ENCODE measurements at regions not wholly inside any gene's neighbourhood (a gene's known extent, or its start where the extent isn't known, plus 50 kb on each side); places are given as distances from the start of the nearest gene placed in this dataset.

DNA sequence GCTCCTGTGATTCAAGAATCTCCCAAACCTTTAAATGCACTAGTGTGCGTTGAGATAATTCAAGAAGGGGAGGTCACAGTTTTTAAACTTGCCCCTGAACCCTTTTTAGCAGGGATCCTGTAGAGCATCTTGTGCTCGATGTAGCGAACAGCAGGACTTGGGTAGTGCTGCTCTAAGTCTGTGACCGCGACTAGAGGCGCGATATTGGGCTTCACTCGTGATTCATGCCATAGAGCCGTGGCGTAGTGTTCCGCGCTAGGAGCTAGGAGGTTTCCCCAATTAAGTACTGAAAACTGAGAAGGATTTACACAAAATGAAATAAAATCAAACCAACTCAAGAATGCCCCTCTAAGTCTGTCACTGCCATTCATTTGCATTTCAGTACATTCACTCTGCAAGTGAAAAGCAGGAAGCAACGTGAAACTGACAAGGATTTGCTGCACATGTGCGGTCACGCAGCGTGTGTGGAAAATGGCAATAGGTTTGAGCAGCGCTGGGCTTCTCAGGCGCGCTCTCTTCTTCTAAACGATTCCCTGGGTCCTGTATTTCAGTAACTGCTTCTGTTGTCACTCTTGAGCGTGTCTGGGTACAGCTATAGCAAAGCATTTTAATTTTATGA is 1135.9 kb upstream of the WWC1 start:
- no peak for DNase-seq

DNA sequence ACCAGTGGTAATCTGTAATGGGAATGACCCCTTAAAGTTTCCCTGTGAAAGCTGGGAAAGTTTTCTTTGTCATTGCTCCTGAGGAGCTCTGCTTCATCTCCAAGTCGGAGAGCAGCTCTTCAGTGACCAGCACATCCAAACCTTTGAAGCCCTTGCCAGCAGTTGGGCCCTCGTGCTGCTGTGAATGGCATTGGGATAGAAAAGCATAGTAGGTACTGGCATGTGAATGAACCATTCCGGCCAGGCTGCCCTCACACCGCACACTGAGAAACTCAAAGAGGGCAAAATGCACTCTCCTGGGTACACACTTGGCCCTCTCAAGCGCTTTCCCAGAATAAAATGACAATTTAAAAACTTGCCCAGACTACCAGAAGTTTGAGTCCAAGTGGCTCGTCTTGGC is 1135.0 kb upstream of the WWC1 start:
- DNase-seq = no peak

DNA sequence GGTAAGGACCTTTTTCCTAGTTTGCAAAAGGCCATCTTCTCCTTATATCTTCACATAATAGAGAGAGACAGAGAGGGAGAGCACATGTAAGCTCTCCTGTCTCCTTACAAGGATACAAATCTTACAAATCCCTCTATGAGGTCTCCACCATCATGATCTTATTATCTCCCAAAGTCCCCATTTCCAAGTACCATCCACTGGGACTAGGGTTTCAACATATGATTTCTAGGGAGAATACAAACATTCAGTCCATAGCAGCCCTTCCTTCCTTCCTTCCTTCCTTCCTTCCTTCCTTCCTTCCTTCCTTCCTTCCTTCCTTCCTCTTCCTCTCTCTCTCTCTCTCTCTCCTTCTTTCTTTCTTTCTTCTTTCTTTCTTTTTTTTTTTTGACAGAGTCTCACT is 1132.9 kb upstream of the WWC1 start:
- no peak for DNase-seq

DNA sequence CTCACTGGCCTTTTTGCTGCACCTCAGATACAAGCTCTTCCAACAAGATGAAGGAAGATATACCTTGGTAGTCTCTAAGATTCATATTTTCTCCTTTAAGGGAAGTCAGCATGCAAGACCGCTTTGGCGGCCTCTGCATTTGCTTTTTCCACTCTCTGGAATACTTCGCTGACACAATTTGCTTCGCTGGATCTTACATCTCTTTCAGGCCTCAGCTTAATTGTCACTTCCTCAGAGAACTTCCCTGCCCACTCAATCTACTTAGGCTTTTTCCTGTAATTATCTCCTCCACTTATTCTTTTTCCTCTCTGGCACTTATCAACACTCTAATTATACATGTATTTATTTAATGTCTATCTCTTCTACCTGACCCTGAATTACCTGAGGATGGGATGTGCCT is 1131.1 kb upstream of the WWC1 start:
- no peak for DNase-seq

DNA sequence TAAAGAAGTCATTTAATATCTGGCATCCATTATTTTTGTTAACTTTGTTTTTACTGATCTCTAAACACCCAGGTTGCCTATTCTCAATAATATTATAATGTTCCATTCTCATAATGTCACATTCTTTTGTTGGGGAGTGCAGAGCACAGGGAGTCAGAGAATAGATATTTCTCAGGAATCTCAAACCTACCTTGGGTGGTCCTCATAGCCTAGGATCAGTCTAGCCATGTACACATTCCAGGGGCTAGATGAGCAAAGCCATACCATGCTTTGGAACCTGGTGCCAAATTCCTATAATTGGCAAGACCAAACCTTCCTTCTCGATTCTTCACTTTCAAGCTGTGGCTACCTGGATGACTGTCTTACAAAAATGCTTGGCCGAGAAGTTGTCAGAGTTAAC is 1124.7 kb upstream of the WWC1 start:
- DNase-seq = no peak

DNA sequence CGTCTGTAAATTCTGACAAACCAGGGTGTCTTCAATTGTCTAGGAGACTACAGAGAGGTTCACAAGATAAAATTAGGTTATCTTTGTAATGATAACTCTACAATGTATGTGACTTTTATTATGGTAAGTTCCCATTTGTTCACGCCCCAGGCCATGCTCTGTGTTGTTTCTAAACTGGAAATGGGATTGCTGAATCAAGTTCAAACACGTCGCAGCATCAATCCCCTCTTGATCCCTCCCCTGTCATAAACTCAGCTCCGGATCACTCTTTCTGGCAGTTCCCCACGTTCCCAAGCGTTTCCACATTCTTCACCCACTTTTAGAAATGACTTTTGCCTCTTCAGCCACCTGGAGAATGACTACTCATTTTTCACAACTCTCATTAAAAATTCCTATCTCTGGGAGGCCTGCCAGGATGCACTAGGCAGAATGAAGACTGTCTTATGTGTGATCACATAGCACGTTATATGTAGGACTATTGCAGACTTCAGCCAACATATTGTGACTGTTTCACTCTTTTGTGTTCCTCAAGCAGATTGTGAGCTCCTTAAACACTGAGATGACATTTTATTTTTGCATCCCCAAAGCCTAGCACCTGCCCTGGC is 1124.2 kb upstream of the WWC1 start:
- DNase-seq = no peak

DNA sequence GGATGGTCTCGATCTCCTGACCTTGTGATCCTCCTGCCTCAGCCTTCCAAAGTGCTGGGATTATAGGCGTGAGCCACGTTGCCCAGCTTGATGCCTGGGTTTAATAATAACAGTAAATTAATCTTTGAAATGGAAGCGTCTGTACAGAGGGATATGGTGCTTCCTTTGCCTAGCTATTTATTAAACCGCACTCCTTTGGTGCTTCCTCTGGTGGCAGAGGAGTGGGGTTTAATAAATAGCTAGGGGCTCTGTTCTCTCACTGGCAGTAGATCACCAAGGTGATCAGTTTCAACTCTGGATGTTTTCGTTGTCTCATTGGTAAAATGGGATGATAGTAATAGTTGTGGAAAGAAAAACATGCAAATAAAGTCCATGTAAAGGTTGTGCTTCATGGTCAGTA is 1122.5 kb upstream of the WWC1 start:
- DNase-seq = no peak

DNA sequence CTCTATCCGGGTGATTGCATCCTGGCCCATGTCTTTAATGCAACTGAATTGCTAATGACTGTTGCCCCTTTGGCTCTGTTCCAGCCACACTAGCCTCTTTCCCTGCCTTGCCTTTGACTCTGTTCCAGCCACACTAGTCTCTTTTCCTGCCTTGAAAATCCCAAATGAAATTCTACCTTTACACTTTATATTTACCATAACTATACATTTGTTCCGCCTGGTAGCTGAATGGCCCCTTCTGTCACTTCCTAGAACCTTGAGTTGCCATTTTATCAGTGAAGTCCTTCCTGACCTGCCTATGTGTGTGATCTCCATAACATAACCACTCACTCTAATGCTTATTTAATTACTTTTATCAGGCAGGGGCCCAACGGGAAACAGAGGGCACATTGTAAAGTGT is 1120.4 kb upstream of the WWC1 start:
- DNase-seq = no peak

DNA sequence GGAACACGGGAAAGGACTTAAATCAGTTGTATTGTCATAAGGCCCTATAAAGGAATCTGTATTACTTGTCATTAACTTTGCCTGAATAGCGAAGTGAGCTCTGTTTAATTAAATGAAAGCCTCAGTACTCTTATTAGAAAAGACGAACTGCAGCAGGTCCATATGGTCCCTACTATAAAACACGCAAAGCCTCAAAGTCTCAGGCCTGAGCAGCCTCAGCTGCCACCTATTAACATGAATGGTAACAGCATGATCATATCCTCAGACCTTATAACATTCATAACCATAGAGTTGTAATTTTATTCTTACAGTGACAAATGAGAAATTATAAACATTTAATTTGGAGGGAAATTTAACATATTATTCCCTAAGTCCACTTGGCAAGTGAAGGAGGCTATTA is 1113.7 kb upstream of the WWC1 start:
- DNase-seq = no peak

DNA sequence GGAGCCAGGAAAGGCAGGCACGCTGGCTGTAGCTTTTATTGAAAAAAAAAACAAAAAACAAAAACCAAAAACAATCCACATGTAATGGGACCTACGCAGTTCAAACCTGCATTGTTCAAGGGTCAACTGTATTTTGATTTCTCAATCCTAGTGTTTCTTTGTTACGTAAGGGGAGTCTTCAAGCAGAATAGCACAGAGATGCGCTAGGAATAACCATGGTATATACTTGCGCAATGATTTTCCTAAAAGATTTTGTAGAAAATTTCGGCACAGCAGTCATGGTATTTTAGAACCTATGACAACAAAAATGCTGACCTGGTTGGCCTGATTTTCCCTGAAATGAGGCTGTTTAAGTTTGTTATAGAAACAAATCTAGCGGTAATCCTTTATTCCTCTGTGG is 1110.5 kb upstream of the WWC1 start:
- DNase-seq = no peak

DNA sequence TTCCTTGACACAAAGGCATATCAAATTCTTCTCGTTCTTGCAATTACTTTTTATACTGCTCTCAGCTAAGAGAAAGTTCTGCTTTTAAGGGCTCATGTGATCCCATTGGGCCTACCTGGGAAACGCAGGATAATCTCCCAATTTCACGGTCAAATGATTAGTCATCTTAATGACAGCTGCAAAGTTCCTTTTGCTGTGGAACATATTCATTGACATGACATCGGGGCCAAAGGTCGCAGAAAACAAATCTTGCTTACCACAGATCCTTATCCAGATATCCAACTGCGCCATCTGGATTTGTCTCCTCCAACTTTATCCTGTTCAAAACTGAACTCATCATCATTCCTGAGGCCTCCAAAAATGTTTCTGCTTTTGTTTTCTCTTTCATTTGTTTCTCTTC is 1085.6 kb upstream of the WWC1 start:
- no peak for DNase-seq

DNA sequence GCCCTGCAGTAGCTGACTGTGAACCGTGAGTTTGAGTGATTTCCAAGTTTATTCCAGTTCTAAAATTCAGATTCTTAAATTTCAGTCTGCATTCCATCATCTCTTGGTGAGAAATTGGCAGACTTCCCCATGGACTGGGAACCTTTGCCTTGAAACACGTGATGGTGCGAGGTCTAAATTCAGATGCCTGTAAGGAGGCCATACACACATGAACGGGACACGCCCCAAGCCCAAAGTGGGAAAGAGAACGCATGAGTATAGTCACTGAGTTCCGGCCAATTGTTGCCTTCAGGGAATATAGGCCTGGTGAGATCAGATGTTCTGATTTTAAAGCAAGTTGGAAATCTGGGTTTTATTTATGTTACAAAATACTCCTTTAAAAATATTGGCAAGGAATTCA is 1084.4 kb upstream of the WWC1 start:
- DNase-seq = no peak

DNA sequence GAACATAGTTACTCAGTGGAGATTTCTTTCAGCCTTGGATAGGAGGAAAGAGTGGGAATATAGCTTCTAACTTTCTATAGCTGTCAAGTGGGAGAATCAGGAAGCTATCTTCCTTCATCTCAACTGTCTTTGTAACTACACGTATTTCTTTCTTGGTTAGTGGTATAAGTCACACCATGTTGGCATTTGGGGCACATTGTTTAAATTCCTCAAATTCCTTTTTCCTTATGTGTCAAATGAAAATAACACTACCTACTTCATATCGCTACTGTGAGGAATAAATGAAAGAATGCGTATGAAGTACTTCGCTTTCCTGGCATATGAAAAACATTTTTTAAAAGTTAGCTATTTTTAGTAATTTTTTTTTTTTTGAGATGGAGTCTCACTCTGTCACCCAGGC is 1082.5 kb upstream of the WWC1 start:
- DNase-seq = no peak

DNA sequence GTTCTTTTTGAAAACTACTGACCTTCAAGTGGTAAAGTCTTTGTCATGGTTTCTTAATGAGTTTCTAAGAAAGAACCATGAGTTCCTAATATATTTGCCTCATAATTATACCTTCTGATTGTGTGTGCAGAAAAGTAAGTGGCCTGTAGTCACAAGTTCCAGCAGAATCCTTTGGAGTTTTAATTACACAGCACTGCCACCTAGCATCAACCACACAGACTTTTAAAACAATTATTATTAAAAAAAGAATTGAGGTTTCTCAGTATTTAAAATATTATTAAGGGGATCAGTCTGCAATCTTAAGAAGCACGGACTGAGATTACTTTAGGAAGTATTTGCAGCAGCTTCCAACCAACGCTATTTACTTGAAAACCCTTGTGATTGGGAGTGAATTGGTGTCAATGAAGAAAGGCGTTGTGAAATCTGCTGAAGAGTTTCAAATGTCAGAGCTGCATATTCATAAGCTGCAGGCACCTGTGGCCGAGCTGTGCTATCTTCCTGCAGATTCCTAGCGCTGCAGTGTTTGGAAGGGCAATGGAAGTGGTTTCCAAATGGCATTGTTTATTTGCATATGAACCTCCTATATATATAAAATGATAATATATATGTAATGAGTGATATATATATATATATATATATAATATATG is 1074.2 kb upstream of the WWC1 start:
- DNase-seq = no peak

DNA sequence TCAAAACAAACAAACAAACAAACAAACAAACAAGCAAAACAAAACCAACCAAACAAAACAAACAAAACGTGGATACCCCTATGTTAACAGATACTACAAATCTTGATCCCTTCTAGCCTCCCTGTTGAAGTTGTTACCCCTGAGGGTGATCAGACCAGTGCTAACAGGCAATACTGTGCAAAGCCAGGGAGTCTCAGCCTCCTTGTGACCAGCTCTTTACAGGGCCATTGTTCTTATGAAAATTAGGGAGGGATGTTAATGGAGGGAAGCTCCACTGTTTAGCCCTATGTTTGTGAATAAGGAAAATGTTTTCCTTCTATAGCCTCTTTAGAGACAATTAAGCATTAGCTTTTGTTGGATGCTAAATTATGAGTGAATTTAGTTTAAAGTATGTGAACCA is 1072.1 kb upstream of the WWC1 start:
- DNase-seq = no peak

DNA sequence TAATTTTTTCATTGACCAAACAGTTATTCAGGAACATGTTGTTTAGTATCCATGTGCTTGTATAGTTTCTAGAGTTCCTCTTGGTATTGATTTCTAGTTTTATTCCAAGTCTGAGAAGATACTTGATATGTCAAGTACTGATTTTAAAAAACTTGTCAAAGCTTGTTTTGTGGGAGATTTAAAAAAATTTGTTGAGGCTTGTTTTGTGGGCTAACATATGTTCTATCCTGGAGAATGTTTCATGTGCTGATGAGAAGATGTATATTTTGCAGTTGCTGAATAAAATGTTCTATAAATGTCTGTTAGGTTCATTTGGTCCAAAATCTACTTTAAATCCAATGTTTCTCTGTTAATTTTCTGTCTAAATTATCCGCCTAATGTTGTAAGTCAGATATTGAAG is 1065.1 kb upstream of the WWC1 start:
- no peak for DNase-seq

DNA sequence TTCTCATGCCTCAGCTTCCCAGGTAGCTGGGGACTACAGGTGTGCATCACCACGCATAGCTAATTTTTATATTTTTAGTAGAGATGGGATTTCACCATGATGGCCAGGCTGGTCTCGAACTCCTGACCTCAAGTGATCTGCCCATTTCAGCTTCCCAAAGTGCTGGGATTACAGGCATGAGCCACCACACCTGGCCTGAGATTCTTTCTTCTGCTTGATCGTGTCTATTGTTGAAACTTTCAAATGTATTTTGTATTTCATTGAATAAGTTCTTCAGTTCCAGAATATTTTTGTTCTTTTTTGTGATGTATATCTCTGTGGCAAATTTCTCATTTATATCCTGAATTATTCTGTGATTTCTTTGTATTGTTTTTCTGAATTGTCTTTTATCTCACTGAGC is 1063.3 kb upstream of the WWC1 start:
- DNase-seq = no peak

DNA sequence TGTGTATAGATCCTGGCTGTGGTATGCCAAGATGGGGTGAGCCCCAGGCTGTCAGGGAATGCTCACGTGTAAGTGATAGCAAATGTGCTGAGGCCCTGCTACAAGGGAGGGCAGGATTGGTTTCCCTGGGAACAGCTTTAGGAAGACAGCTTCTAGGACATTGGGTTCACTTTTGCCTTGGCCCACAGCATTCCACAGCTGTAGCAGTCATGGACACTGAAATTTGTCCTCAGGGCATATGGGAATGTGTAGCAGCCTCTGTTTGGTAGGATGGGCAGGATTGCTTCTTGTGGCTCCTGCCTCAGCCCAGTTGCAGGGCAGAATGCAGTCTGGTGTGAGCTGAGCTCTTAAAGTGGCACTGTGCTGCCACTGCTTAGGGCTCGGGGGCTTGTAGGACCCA is 1061.7 kb upstream of the WWC1 start:
- no peak for DNase-seq

DNA sequence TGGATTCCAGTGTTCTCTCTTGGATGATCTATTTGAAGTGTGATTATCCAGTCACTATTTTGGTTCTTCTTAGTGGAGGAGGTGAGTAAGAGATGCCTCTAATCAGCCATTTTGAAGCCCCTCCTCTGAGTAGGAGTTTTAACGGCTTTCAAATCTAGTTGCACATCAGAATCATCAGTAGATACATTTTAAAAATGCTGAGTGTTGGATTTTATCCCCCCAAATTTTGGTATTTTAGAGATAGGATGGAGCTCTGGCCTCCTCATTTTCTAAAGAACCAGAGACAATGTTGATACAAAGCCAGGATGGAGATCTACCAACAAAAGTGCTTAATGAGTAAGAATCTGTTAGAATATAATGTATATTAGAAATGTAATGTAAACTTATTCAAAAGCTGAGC is 1061.0 kb upstream of the WWC1 start:
- DNase-seq = no peak

DNA sequence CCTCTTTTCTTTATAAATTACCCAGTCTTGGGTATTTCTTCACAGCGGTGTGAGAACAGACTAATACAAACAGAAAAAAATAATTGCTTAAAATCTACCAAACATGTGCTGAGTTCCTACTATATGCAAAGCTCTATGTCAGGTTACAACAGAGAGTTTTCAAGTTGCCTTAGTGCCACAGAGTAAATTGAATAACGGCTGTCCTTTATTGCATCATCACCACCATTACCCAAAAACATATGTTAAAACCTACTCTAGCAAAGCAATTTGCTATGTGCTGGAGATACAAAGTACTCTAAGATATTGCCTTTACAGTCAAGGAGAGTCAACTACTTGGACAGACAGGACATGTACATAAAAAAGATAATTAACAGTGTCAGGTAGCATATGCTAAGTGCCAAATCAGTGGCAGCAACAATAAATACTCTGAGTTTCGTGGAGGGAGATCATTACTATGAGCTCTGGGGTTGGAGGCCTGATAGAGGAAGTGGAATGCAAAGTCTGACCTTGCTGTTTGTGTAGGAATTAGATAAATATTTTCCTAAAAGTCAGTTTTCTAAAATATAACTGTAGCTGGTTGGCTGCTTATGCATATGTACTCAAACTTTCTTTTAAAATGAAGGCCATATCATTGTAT is 1058.7 kb upstream of the WWC1 start:
- DNase-seq = no peak

DNA sequence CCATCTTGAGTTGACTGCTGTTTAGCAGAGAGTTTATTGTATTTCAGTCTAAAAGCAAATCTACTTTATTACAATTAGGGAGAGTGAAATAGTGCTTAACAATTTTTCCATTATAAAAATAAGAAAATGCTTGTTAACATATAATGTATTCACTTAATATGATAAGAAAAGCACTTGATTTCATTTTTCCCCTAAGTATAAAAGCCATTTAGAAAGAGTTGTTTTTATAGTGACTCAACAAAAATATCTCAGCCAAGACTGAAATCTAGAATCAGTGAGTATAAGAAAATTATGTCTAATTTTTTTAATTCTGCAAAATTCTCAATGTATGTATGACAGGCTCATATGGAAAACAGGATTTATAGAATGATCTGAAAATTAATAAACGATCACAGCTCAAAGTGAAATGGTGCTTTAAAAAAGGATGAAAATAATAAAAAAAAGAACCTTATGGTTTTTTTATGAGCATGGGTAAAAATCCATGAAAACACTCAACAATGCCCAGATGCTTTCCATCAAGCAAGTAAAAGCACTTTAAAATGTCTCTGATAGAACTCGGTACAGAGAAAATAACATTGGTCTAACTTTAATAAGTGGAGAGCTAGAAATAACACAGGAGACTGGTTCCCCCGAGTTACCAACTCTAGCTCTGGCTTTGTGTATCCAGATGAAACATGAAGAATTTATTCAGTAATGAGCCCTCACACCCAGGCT is 1057.8 kb upstream of the WWC1 start:
- DNase-seq = no peak

DNA sequence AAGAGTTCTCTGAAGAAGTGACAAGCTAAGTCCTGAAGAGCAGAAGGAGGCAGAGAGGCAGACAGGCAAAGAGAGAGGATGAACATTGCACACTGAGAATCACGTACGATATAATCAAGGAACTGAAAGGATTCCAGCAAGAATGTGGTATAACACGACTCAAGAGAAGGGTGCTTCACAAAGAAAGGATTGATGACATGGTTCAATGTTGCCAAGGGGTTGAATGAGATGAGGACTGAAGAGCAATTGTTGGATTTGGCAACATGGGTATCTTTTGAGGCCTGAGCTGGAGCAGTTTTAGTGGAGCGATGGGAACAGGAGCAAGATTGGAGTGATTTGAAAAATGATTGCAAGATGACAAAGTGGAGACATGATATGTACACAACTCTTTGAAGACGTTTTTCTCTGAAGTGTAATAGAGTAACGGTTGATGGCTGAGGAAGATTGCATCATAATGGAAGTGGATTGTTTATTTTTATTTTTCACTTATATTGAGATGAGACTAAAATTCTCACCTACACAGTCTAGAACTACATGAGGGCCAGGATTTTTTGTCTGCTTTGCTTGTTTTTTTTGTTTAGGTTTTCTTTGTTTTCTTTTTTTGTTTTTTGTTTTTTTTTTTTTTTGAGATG is 1049.9 kb upstream of the WWC1 start:
- DNase-seq = no peak

DNA sequence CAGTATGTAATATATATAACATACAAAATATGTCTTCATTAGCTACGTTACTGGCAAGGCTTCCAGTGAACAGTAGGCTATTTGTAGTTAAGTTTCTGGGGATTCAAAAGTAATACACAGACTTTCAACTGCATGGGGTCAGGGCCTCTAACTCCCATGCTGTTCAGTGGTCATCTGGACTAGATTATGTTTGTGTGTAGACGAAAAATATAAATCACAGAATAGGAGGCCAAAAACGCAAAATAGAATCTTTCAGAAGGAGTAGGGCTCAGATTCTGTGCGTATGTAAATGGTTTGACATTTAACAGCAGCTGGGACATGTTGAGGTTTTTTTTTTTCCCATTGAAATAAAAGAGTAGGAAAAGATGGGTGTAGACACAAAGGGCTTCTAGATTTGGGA is 1048.7 kb upstream of the WWC1 start:
- no peak for DNase-seq

All from activated gamma-delta T cell treated with Interleukin-2 at 50 U/mL for 16 hours (primary cell).